B cell (primary cell): ENCODE measurements at regions not wholly inside any gene's neighbourhood (a gene's known extent, or its start where the extent isn't known, plus 50 kb on each side); places are given as distances from the start of the nearest gene placed in this dataset.

Experiments used
- ATAC-seq: fragments of 200-7000 bp; cut with Tn5 transposase; one replicate; pipeline ENCODE4 v1.10.0; 2021; ENCODE audit warnings: low read depth, mild to moderate bottlenecking, moderate number of reproducible peaks, moderate library complexity
- CTCF ChIA-PET: fragments of 350-600 bp; sonication (Branson Sonifier 250); formaldehyde crosslinking; loops from one replicate; lab custom pipeline; 2021; ENCODE audit warnings: antibody characterized with exemption, inconsistent platforms; lab: Charles Lee
- POLR2A ChIA-PET: fragments of 350-600 bp; sonication (Branson Sonifier 250); formaldehyde crosslinking; loops from one replicate; lab custom pipeline; 2021; ENCODE audit warnings: antibody characterized with exemption; lab: Charles Lee
- DNase-seq: peaks from one replicate; pipeline ENCODE4 v3.0.0; 2013
- H2AFZ ChIP-seq: 2 replicates; pipeline ENCODE4 v1.6.1; 2012; ENCODE audit warnings: mild to moderate bottlenecking, low read depth, low read length; ENCODE audit not compliant: insufficient read depth, poor library complexity, severe bottlenecking
- H3K27ac ChIP-seq, 2 donors: 1 replicate in 1 of 2; 2 replicates in 1 of 2; pipeline ENCODE4 v1.5.1; 2012 to 2013; ENCODE audit warnings: low read length in 2 of 2, mild to moderate bottlenecking in 2 of 2, moderate library complexity in 1 of 2
- H3K27me3 ChIP-seq, 4 experiments: fragments of 200-600 bp in 1 of 4; sonication (generic) in 1 of 4; replicated peaks in 1 of 4; 1 replicate in 2 of 4; 2 replicates in 2 of 4; pipeline versions ENCODE4 v1.6.1 to v1.7.0; 2013 to 2016; ENCODE audit warnings: low read length in 3 of 4, mild to moderate bottlenecking in 2 of 4, mixed read lengths in 1 of 4, moderate library complexity in 1 of 4; ENCODE audit not compliant: insufficient read depth in 4 of 4, control insufficient read depth in 3 of 4; ENCODE audit errors: control extremely low read depth in 1 of 4
- H3K36me3 ChIP-seq, 2 experiments: replicated peaks in 1 of 2; 1 replicate in 1 of 2; 2 replicates in 1 of 2; pipeline versions ENCODE4 v1.6.1 to v1.7.1; 2013; ENCODE audit warnings: low read length in 1 of 2; ENCODE audit not compliant: insufficient read depth in 2 of 2, control insufficient read depth in 1 of 2; ENCODE audit errors: control extremely low read depth in 1 of 2, extremely low read depth in 1 of 2
- H3K4me1 ChIP-seq, 2 donors: fragments of 200-600 bp in 1 of 2; sonication (generic) in 1 of 2; 1 replicate in 1 of 2; 2 replicates in 1 of 2; pipeline versions ENCODE4 v1.5.1 to v1.6.1; 2013 to 2017; ENCODE audit warnings: low read length in 2 of 2; ENCODE audit not compliant: control insufficient read depth in 2 of 2, insufficient read depth in 2 of 2
- H3K4me2 ChIP-seq: replicated peaks from 2 replicates; pipeline ENCODE3; 2012; ENCODE audit warnings: mild to moderate bottlenecking, low read depth, low read length; ENCODE audit not compliant: poor library complexity, severe bottlenecking
- H3K4me3 ChIP-seq, 5 experiments: fragments of 200-600 bp in 1 of 5; sonication (generic) in 1 of 5; 1 replicate in 3 of 5; 2 replicates in 2 of 5; pipeline versions ENCODE4 v1.5.1 to v1.7.0; 2011 to 2016; ENCODE audit warnings: low read length in 4 of 5, mild to moderate bottlenecking in 4 of 5, low read depth in 2 of 5, control low read depth in 1 of 5, moderate library complexity in 1 of 5; ENCODE audit not compliant: insufficient read depth in 1 of 5; ENCODE audit errors: control extremely low read depth in 1 of 5, extremely low read depth in 1 of 5
- H3K79me2 ChIP-seq: fragments of 200-600 bp; sonication (generic); one replicate; pipeline ENCODE4 v1.6.0; 2016; ENCODE audit warnings: low read length; ENCODE audit not compliant: control insufficient read depth, insufficient read depth
- H3K9ac ChIP-seq: fragments of 200-600 bp; sonication (generic); 2 replicates; pipeline ENCODE4 v1.6.1; 2017; ENCODE audit warnings: mild to moderate bottlenecking, low read length, moderate library complexity
- H3K9me3 ChIP-seq, 3 donors: one replicate each; pipeline versions ENCODE4 v1.6.1 to v1.7.1; 2013; ENCODE audit warnings: low read length in 2 of 3; ENCODE audit not compliant: control insufficient read depth in 2 of 3, insufficient read depth in 1 of 3; ENCODE audit errors: control extremely low read depth in 1 of 3
- H4K20me1 ChIP-seq: 2 replicates; pipeline ENCODE4 v1.6.0; 2012; ENCODE audit warnings: mild to moderate bottlenecking, low read length; ENCODE audit not compliant: insufficient read depth, control insufficient read depth, poor library complexity, severe bottlenecking
- H3K27ac Mint-ChIP-seq: one replicate; pipeline ENCODE4 v1.8.0; 2021; ENCODE audit warnings: mixed read lengths
- H3K27me3 Mint-ChIP-seq: one replicate; pipeline ENCODE4 v1.8.0; 2021; ENCODE audit warnings: mixed read lengths
- H3K4me1 Mint-ChIP-seq: one replicate; pipeline ENCODE4 v1.8.0; 2021; ENCODE audit warnings: mixed read lengths
- H3K4me3 Mint-ChIP-seq: one replicate; pipeline ENCODE4 v1.8.0; 2021; ENCODE audit warnings: mixed read lengths
- H3K9me3 Mint-ChIP-seq: one replicate; pipeline ENCODE4 v1.8.0; 2022; ENCODE audit warnings: mixed read lengths; ENCODE audit not compliant: insufficient read depth
- EZH2 ChIP-seq: IDR thresholded peaks from 2 replicates; pipeline ENCODE4 v1.6.1; 2012; ENCODE audit warnings: borderline replicate concordance, low read depth, mild to moderate bottlenecking, moderate library complexity, low read length; ENCODE audit not compliant: insufficient read depth, poor library complexity, severe bottlenecking
- WGBS: methylation state at CpG from one replicate; pipeline ENCODE4 v1.1.5; 2013; ENCODE audit warnings: missing lambda C conversion rate; ENCODE audit not compliant: insufficient coverage; 5-methylcytosine and 5-hydroxymethylcytosine counted together
- intact Hi-C: fragments of 100-400 bp; cut with micrococcal nuclease; formaldehyde crosslinking; loops from one replicate; pipeline ENCODE4 v1.10.0; 2022
- TF ChIP-seq, protein P1 (sequence below): fragments of 200-600 bp; IDR thresholded peaks from one replicate; pipeline ENCODE4 v1.8.0; 2022; ENCODE audit warnings: antibody characterized with exemption, mild to moderate bottlenecking

DNA sequence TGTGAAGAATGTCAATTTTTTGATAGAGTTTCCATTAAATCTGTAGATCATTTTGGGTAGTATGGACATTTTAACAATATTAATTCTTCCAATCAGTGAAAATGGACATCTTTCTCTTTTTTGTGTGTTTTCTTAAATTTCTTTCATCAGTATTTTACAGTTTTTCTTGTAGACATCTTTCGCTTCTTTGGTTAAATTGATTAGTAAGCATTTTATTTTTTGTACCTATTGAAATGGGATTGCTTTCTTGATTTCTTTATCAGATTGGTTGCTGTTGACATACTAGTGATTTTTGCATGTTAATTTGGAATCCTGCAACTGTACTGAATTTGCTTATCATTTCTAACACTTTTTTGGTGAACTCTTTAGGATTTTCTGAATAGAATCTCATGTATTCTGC is 683.2 kb upstream of the NCAM2 start:
- no peaks in the 10 kb centered on the region for H3K27me3 Mint-ChIP-seq
- DNase-seq (no peak), ATAC-seq (no peak)
- TF ChIP-seq, protein P1, sequence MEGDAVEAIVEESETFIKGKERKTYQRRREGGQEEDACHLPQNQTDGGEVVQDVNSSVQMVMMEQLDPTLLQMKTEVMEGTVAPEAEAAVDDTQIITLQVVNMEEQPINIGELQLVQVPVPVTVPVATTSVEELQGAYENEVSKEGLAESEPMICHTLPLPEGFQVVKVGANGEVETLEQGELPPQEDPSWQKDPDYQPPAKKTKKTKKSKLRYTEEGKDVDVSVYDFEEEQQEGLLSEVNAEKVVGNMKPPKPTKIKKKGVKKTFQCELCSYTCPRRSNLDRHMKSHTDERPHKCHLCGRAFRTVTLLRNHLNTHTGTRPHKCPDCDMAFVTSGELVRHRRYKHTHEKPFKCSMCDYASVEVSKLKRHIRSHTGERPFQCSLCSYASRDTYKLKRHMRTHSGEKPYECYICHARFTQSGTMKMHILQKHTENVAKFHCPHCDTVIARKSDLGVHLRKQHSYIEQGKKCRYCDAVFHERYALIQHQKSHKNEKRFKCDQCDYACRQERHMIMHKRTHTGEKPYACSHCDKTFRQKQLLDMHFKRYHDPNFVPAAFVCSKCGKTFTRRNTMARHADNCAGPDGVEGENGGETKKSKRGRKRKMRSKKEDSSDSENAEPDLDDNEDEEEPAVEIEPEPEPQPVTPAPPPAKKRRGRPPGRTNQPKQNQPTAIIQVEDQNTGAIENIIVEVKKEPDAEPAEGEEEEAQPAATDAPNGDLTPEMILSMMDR, result no peak
- no peak for TF ChIP-seq EZH2
- Histone ChIP-seq H3K4me2 (no peak overlapping the region), H3K9me3 (no peaks in the 10 kb centered on the region), H3K36me3 (no peaks in the 10 kb centered on the region), H4K20me1 (no peaks in the 10 kb centered on the region), H3K9ac (no peak overlapping the region), H3K79me2 (no peaks in the 10 kb centered on the region), H3K27me3 (no peaks in the 10 kb centered on the region), H3K4me1 (no peaks in the 10 kb centered on the region), H3K4me3 (no peak overlapping the region), H3K27ac (no peak overlapping the region), H2AFZ (no peak overlapping the region)
- H3K27ac Mint-ChIP-seq, result no peak overlapping the region
- no peak overlapping the region for H3K4me3 Mint-ChIP-seq
- intact Hi-C loops, result no loop called here
- POLR2A ChIA-PET, result no interaction called here
- H3K4me1 Mint-ChIP-seq, result no peaks in the 10 kb centered on the region
- no CpG with 5 or more reads among the region's 1 CpG for WGBS
- CTCF ChIA-PET, result no interaction called here
- H3K9me3 Mint-ChIP-seq, result no peaks in the 10 kb centered on the region

DNA sequence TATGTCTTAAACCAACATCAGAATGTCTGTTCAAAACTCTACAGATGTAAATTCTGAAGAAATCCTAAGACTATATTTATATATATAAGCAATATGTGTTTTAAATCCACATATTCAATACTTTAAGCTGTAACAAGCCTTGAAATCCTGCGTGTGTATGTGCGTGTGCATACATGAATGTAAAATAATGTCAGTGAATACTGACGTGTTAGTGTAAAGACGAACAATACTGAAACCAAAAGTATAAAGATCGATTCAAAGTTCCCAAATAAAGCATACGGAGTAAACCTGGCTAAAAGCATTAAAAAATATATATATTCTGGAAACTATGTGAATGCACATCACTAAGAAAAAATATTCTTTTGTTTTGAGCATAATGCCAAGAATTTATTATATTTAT is 668.6 kb upstream of the NCAM2 start:
- Histone ChIP-seq H4K20me1 (no peaks in the 10 kb centered on the region), H3K4me2 (no peak overlapping the region), H3K27me3 (no peaks in the 10 kb centered on the region), H3K79me2 (no peaks in the 10 kb centered on the region), H3K4me1 (no peaks in the 10 kb centered on the region), H3K9me3 (no peaks in the 10 kb centered on the region), H3K27ac (no peak overlapping the region), H2AFZ (no peak overlapping the region), H3K9ac (no peak overlapping the region), H3K4me3 (no peak overlapping the region), H3K36me3 (no peaks in the 10 kb centered on the region)
- CTCF ChIA-PET, result no interaction called here
- Mint-ChIP-seq H3K9me3 (peaks cover 2% of the 10 kb centered on the region), H3K27ac (no peak overlapping the region), H3K27me3 (no peaks in the 10 kb centered on the region), H3K4me3 (no peak overlapping the region), H3K4me1 (no peaks in the 10 kb centered on the region)
- DNase-seq (no peak), ATAC-seq (no peak)
- TF ChIP-seq, protein P1, result no peak
- no peak for TF ChIP-seq EZH2
- POLR2A ChIA-PET, result no interaction called here
- intact Hi-C loops, result no loop called here
- no CpG with 5 or more reads among the region's 6 CpGs for WGBS
